Skeletal muscle satellite cell (primary cell): ENCODE measurements at regions not wholly inside any gene's neighbourhood (a gene's known extent, or its start where the extent isn't known, plus 50 kb on each side); places are given as distances from the start of the nearest gene placed in this dataset.

Experiments used
- H3K27me3 ChIP-seq: 2 replicates; pipeline ENCODE4 v1.7.0; 2013; ENCODE audit warnings: low read length; ENCODE audit not compliant: control insufficient read depth, insufficient read depth
- H3K36me3 ChIP-seq: 2 replicates; pipeline ENCODE4 v1.7.0; 2013; ENCODE audit warnings: mild to moderate bottlenecking, control low read depth, low read length; ENCODE audit not compliant: insufficient read depth
- H3K4me1 ChIP-seq: 2 replicates; pipeline ENCODE4 v1.7.0; 2013; ENCODE audit warnings: low read length; ENCODE audit not compliant: control insufficient read depth, insufficient read depth
- H3K4me2 ChIP-seq: 2 replicates; pipeline ENCODE4 v1.7.0; 2013; ENCODE audit warnings: mild to moderate bottlenecking, low read length
- H3K4me3 ChIP-seq: 2 replicates; pipeline ENCODE4 v1.7.0; 2013; ENCODE audit warnings: low read length
- H3K9ac ChIP-seq: 2 replicates; pipeline ENCODE4 v1.7.0; 2013; ENCODE audit warnings: mild to moderate bottlenecking, low read depth, low read length, moderate library complexity
- H3K9me3 ChIP-seq: replicated peaks from 2 replicates; pipeline ENCODE4 v1.7.0; 2013; ENCODE audit warnings: mild to moderate bottlenecking, control low read depth, low read length

GRCh38 chr1:4331767-4332163, 322.6 kb upstream of the AJAP1 start:
- no peak overlapping the region for H3K9ac ChIP-seq
- H3K9me3 ChIP-seq, result peaks cover 20% of the 10 kb centered on the region
- H3K4me2 ChIP-seq, result no peak overlapping the region
- no peak overlapping the region for H3K4me3 ChIP-seq
- H3K27me3 ChIP-seq, result no peaks in the 10 kb centered on the region
- H3K36me3 ChIP-seq, result no peaks in the 10 kb centered on the region
- no peaks in the 10 kb centered on the region for H3K4me1 ChIP-seq

GRCh38 chr1:4336507-4336906, 317.9 kb upstream of the AJAP1 start:
- Histone ChIP-seq H3K4me2 (no peak overlapping the region), H3K27me3 (no peaks in the 10 kb centered on the region), H3K4me1 (no peaks in the 10 kb centered on the region), H3K9ac (no peak overlapping the region), H3K9me3 (peaks cover 16% of the 10 kb centered on the region), H3K36me3 (no peaks in the 10 kb centered on the region), H3K4me3 (no peak overlapping the region)

GRCh38 chr1:4341421-4341820, 313.0 kb upstream of the AJAP1 start:
- Histone ChIP-seq H3K4me1 (no peaks in the 10 kb centered on the region), H3K27me3 (no peaks in the 10 kb centered on the region), H3K9me3 (peaks cover 28% of the 10 kb centered on the region), H3K4me2 (no peak overlapping the region), H3K36me3 (no peaks in the 10 kb centered on the region), H3K9ac (no peak overlapping the region), H3K4me3 (no peak overlapping the region)

GRCh38 chr1:4344065-4344732, 310.2 kb upstream of the AJAP1 start:
- Histone ChIP-seq H3K27me3 (no peaks in the 10 kb centered on the region), H3K4me3 (no peak overlapping the region), H3K9ac (no peak overlapping the region), H3K9me3 (peaks cover 28% of the 10 kb centered on the region), H3K4me2 (no peak overlapping the region), H3K36me3 (no peaks in the 10 kb centered on the region), H3K4me1 (no peaks in the 10 kb centered on the region)

- Histone ChIP-seq H3K9ac (no peak overlapping the region), H3K27me3 (no peaks in the 10 kb centered on the region), H3K36me3 (no peaks in the 10 kb centered on the region), H3K4me1 (no peaks in the 10 kb centered on the region), H3K9me3 (peaks cover 20% of the 10 kb centered on the region), H3K4me3 (no peak overlapping the region), H3K4me2 (no peak overlapping the region)
Observed at GRCh38 chr1:4345094-4345493, 309.3 kb upstream of the AJAP1 start.

- H3K4me3 ChIP-seq, result no peak overlapping the region
- no peaks in the 10 kb centered on the region for H3K4me1 ChIP-seq
- H3K27me3 ChIP-seq, result no peaks in the 10 kb centered on the region
- H3K9me3 ChIP-seq, result peaks cover 25% of the 10 kb centered on the region
- no peak overlapping the region for H3K4me2 ChIP-seq
- no peaks in the 10 kb centered on the region for H3K36me3 ChIP-seq
- no peak overlapping the region for H3K9ac ChIP-seq
Observed at GRCh38 chr1:4346131-4346530, 308.3 kb upstream of the AJAP1 start.

GRCh38 chr1:4351453-4351852, 303.0 kb upstream of the AJAP1 start:
- Histone ChIP-seq H3K9ac (no peak overlapping the region), H3K27me3 (no peaks in the 10 kb centered on the region), H3K36me3 (no peaks in the 10 kb centered on the region), H3K4me1 (no peaks in the 10 kb centered on the region), H3K4me3 (no peak overlapping the region), H3K9me3 (peaks cover 41% of the 10 kb centered on the region), H3K4me2 (no peak overlapping the region)

- no peaks in the 10 kb centered on the region for H3K27me3 ChIP-seq
Observed at GRCh38 chr1:4353090-4353856, 301.1 kb upstream of the AJAP1 start.

GRCh38 chr1:4355839-4356238, 298.6 kb upstream of the AJAP1 start:
- no peaks in the 10 kb centered on the region for H3K27me3 ChIP-seq
- no peak overlapping the region for H3K9ac ChIP-seq
- no peak overlapping the region for H3K4me2 ChIP-seq
- no peaks in the 10 kb centered on the region for H3K4me1 ChIP-seq
- peaks cover 43% of the 10 kb centered on the region for H3K9me3 ChIP-seq
- no peaks in the 10 kb centered on the region for H3K36me3 ChIP-seq
- no peak overlapping the region for H3K4me3 ChIP-seq

More at GRCh38 chr1:4353090-4353856, 301.1 kb upstream of the AJAP1 start:
- Histone ChIP-seq H3K4me1 (no peaks in the 10 kb centered on the region), H3K9me3 (peaks cover 42% of the 10 kb centered on the region), H3K4me2 (no peak overlapping the region), H3K4me3 (no peak overlapping the region), H3K9ac (no peak overlapping the region), H3K36me3 (no peaks in the 10 kb centered on the region)

- Histone ChIP-seq H3K27me3 (no peaks in the 10 kb centered on the region), H3K4me1 (no peaks in the 10 kb centered on the region), H3K9me3 (peaks cover 28% of the 10 kb centered on the region), H3K4me3 (no peak overlapping the region), H3K9ac (no peak overlapping the region), H3K36me3 (no peaks in the 10 kb centered on the region), H3K4me2 (no peak overlapping the region)
Observed at GRCh38 chr1:4362314-4363044, 291.9 kb upstream of the AJAP1 start.

- no peak overlapping the region for H3K9ac ChIP-seq
- peaks cover 26% of the 10 kb centered on the region for H3K9me3 ChIP-seq
- no peaks in the 10 kb centered on the region for H3K4me1 ChIP-seq
- no peaks in the 10 kb centered on the region for H3K27me3 ChIP-seq
- no peak overlapping the region for H3K4me2 ChIP-seq
- H3K36me3 ChIP-seq, result no peaks in the 10 kb centered on the region
- H3K4me3 ChIP-seq, result no peak overlapping the region
Observed at GRCh38 chr1:4366091-4366490, 288.3 kb upstream of the AJAP1 start.
